DND-41 (cell line): ENCODE measurements at regions not wholly inside any gene's neighbourhood (a gene's known extent, or its start where the extent isn't known, plus 50 kb on each side); places are given as distances from the start of the nearest gene placed in this dataset.

ENCODE experiments used
- EZH2 ChIP-seq: IDR thresholded peaks from 3 replicates; pipeline ENCODE4 v1.6.1; 2012; ENCODE audit warnings: borderline replicate concordance, low read depth, mild to moderate bottlenecking, moderate library complexity, low read length, inconsistent platforms; ENCODE audit not compliant: severe bottlenecking
- TF ChIP-seq, protein P1 (sequence below): IDR thresholded peaks from 2 replicates; pipeline ENCODE4 v1.5.1; 2012; ENCODE audit warnings: borderline replicate concordance, low read length, moderate library complexity, mild to moderate bottlenecking; ENCODE audit not compliant: poor library complexity, severe bottlenecking; ENCODE audit errors: extremely low read depth

GRCh38 chr10:105577865-105578607 is 936.9 kb downstream of the SORCS3 start:
- no peak for TF ChIP-seq EZH2
- TF ChIP-seq, protein P1, sequence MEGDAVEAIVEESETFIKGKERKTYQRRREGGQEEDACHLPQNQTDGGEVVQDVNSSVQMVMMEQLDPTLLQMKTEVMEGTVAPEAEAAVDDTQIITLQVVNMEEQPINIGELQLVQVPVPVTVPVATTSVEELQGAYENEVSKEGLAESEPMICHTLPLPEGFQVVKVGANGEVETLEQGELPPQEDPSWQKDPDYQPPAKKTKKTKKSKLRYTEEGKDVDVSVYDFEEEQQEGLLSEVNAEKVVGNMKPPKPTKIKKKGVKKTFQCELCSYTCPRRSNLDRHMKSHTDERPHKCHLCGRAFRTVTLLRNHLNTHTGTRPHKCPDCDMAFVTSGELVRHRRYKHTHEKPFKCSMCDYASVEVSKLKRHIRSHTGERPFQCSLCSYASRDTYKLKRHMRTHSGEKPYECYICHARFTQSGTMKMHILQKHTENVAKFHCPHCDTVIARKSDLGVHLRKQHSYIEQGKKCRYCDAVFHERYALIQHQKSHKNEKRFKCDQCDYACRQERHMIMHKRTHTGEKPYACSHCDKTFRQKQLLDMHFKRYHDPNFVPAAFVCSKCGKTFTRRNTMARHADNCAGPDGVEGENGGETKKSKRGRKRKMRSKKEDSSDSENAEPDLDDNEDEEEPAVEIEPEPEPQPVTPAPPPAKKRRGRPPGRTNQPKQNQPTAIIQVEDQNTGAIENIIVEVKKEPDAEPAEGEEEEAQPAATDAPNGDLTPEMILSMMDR, result no peak
